ENCODE measurements at regions not wholly inside any gene's neighbourhood (a gene's known extent, or its start where the extent isn't known, plus 50 kb on each side); places are given as distances from the start of the nearest gene placed in this dataset.
"Not testable (repeated sequence)": the region's sequence is repeated elsewhere in the genome, so short reads cannot be mapped to it uniquely, and the experiment has no call there.

- Histone ChIP-seq H4K20me1 (ENCODE audit: insufficient read depth, low read length) (no peaks in the 10 kb centered on the region), H3K27me3 (ENCODE audit: insufficient read depth, low read length) (peaks cover 32% of the 10 kb centered on the region), H3K9me3 (ENCODE audit: low read depth, low read length) (no peaks in the 10 kb centered on the region), H3K27ac (ENCODE audit: low read depth, low read length) (no peak overlapping the region), H2AFZ (ENCODE audit: low read length) (no peak overlapping the region), H3K4me1 (ENCODE audit: insufficient read depth, low read length) (peaks cover 7% of the 10 kb centered on the region), H3K4me3 (ENCODE audit: insufficient read depth, low read length) (no peak overlapping the region), H3K4me2 (ENCODE audit: insufficient read depth, low read length) (no peak overlapping the region), H3K79me2 (ENCODE audit: insufficient read depth, low read length) (no peaks in the 10 kb centered on the region), H3K36me3 (ENCODE audit: insufficient read depth, low read length) (no peaks in the 10 kb centered on the region)
- no peak for DNase-seq (ENCODE audit: insufficient read length, low spot score, missing footprints)
- TF ChIP-seq CTCF (IDR thresholded peaks at IDR 0.05; ENCODE audit: extremely low read depth, low read depth, low read length) = no peak
Measured at GRCh38 chr12:124222368-124223245, 72.3 kb upstream of the RFLNA start.

DNA sequence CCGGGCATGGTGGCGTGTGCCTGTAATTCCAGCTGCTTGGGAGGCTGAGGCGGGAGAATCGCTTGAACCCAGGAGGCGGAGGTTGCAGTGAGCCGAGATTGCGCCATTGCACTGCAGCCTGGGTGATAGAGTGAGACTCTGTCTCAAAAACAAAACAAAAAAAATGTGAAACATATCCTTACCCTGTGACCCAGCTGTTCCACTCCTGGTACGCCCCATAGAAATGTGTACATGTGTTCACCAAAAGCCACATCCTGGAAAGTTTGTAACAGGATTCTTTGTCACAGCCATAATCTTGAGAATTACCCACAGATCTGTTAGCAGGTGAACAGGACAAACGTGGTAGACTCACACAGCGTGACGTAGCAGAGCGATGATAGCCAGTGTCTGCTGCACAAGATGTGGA lies 71.2 kb upstream of the RFLNA start:
- H3K4me3 ChIP-seq (ENCODE audit: insufficient read depth, low read length); H3K4me1 ChIP-seq (ENCODE audit: insufficient read depth, low read length); H3K36me3 ChIP-seq (ENCODE audit: insufficient read depth, low read length); H4K20me1 ChIP-seq (ENCODE audit: insufficient read depth, low read length); H3K4me2 ChIP-seq (ENCODE audit: insufficient read depth, low read length); H3K79me2 ChIP-seq (ENCODE audit: insufficient read depth, low read length); H3K9me3 ChIP-seq (ENCODE audit: low read depth, low read length); DNase-seq (ENCODE audit: insufficient read length, low spot score, missing footprints); H2AFZ ChIP-seq (ENCODE audit: low read length); H3K27ac ChIP-seq (ENCODE audit: low read depth, low read length): not testable (repeated sequence)
- H3K27me3 ChIP-seq (ENCODE audit: insufficient read depth, low read length) = peaks cover 32% of the 10 kb centered on the region

GRCh38 chr12:124224535-124225110 lies 70.3 kb upstream of the RFLNA start:
- Histone ChIP-seq H3K4me3 (ENCODE audit: insufficient read depth, low read length) (no peak overlapping the region), H3K27me3 (ENCODE audit: insufficient read depth, low read length) (peaks cover 32% of the 10 kb centered on the region), H3K79me2 (ENCODE audit: insufficient read depth, low read length) (no peaks in the 10 kb centered on the region), H3K36me3 (ENCODE audit: insufficient read depth, low read length) (no peaks in the 10 kb centered on the region), H3K27ac (ENCODE audit: low read depth, low read length) (no peak overlapping the region), H3K9me3 (ENCODE audit: low read depth, low read length) (no peaks in the 10 kb centered on the region), H3K4me2 (ENCODE audit: insufficient read depth, low read length) (no peak overlapping the region), H3K4me1 (ENCODE audit: insufficient read depth, low read length) (no peaks in the 10 kb centered on the region), H2AFZ (ENCODE audit: low read length) (no peak overlapping the region), H4K20me1 (ENCODE audit: insufficient read depth, low read length) (no peaks in the 10 kb centered on the region)
- TF ChIP-seq CTCF (IDR thresholded peaks at IDR 0.05; ENCODE audit: extremely low read depth, low read depth, low read length) = no peak
- DNase-seq (ENCODE audit: insufficient read length, low spot score, missing footprints) = no peak

GRCh38 chr12:124225730-124226129 lies 69.2 kb upstream of the RFLNA start:
- no peak for TF ChIP-seq CTCF (IDR thresholded peaks at IDR 0.05; ENCODE audit: extremely low read depth, low read depth, low read length)
- H2AFZ ChIP-seq (ENCODE audit: low read length) = no peak overlapping the region
- H3K36me3 ChIP-seq (ENCODE audit: insufficient read depth, low read length) = no peaks in the 10 kb centered on the region
- H3K9me3 ChIP-seq (ENCODE audit: low read depth, low read length) = peaks cover 4% of the 10 kb centered on the region
- H3K4me3 ChIP-seq (ENCODE audit: insufficient read depth, low read length) = no peak overlapping the region
- H3K4me2 ChIP-seq (ENCODE audit: insufficient read depth, low read length) = no peak overlapping the region
- no peak overlapping the region for H3K27ac ChIP-seq (ENCODE audit: low read depth, low read length)
- peaks cover 32% of the 10 kb centered on the region for H3K27me3 ChIP-seq (ENCODE audit: insufficient read depth, low read length)
- H3K79me2 ChIP-seq (ENCODE audit: insufficient read depth, low read length) = no peaks in the 10 kb centered on the region
- DNase-seq (ENCODE audit: insufficient read length, low spot score, missing footprints) = no peak
- no peaks in the 10 kb centered on the region for H3K4me1 ChIP-seq (ENCODE audit: insufficient read depth, low read length)
- H4K20me1 ChIP-seq (ENCODE audit: insufficient read depth, low read length) = no peaks in the 10 kb centered on the region
